ENCODE measurements at regions not wholly inside any gene's neighbourhood (a gene's known extent, or its start where the extent isn't known, plus 50 kb on each side); places are given as distances from the start of the nearest gene placed in this dataset.

DNA sequence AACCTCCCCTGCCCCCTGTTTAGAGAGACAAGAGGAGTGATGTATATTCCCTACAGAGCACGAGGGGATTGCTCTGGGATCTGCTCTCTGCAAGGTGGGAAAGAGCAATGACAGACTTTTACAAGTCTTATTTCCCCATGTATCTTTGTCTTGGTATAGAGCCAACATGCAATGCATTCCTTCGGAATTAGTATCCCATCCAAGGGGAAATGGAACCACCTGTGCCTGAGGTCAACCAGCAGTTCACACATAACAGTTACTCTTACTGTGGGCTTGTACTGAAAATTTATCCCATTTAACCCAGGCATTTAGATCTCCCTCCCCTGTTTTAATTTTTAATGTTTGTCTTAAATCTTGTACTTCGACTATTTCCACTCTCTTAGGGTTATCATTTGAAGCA is 250.4 kb downstream of the C6orf118 start:
- TF ChIP-seq, protein P1, sequence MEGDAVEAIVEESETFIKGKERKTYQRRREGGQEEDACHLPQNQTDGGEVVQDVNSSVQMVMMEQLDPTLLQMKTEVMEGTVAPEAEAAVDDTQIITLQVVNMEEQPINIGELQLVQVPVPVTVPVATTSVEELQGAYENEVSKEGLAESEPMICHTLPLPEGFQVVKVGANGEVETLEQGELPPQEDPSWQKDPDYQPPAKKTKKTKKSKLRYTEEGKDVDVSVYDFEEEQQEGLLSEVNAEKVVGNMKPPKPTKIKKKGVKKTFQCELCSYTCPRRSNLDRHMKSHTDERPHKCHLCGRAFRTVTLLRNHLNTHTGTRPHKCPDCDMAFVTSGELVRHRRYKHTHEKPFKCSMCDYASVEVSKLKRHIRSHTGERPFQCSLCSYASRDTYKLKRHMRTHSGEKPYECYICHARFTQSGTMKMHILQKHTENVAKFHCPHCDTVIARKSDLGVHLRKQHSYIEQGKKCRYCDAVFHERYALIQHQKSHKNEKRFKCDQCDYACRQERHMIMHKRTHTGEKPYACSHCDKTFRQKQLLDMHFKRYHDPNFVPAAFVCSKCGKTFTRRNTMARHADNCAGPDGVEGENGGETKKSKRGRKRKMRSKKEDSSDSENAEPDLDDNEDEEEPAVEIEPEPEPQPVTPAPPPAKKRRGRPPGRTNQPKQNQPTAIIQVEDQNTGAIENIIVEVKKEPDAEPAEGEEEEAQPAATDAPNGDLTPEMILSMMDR (IDR thresholded peaks at IDR 0.05 in 2 of 3, conservative IDR thresholded peaks at IDR 0.05 in 1 of 3; ENCODE audit: borderline replicate concordance in 1 of 3, insufficient read depth in 1 of 3, low read depth in 2 of 3, low read length in 2 of 3), result no peak
- TF ChIP-seq SRF (IDR thresholded peaks at IDR 0.05; ENCODE audit: low read depth) (no peak), EGR1 (IDR thresholded peaks at IDR 0.05; ENCODE audit: low read depth) (no peak)
